NCI-H1436 (cell line): ENCODE measurements at regions not wholly inside any gene's neighbourhood (a gene's known extent, or its start where the extent isn't known, plus 50 kb on each side); places are given as distances from the start of the nearest gene placed in this dataset.
"Not testable (repeated sequence)": the region's sequence is repeated elsewhere in the genome, so short reads cannot be mapped to it uniquely, and the experiment has no call there.

Source experiments
- DNase-seq: peaks from one replicate; lab custom pipeline; 2025; lab: John Stamatoyannopoulos, UW

DNA sequence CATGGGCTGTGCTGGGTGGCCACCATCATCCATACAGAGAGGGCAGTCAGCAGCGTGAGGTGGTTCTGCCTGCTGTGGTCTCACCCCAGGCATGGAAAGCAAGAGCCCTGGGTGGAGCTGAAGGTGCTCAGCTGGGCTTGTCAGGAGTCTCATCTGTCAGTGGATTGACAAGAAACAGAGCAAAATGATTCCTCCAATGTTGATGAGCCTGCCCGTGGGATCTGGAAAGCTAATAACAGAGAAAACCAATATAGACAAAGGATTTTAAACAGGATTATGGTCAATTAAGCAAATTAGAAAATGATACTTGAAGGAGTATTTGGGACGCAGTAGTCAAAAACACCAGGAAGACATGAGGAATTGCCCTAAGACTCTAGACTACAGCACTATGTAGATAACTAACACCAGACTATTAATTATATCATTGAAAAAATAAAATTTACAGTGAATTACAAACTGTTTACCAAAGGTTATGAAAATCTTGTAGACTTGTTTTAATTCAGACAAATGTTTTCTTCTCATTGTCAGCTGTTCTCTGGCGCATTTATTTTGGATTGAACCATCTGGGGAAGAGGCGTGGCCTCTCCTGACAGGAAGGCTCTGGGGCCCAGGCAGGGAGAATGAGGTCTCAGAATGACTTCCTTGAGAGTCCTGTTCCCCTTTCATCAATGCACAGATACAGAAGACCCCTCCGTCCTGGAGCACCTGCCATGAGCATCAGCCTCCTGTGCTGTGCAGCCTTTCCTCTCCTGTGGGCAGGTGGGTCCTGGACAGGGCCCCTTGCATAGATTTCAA, 211.2 kb upstream of the PRSS58 start:
- DNase-seq, result no peak

DNA sequence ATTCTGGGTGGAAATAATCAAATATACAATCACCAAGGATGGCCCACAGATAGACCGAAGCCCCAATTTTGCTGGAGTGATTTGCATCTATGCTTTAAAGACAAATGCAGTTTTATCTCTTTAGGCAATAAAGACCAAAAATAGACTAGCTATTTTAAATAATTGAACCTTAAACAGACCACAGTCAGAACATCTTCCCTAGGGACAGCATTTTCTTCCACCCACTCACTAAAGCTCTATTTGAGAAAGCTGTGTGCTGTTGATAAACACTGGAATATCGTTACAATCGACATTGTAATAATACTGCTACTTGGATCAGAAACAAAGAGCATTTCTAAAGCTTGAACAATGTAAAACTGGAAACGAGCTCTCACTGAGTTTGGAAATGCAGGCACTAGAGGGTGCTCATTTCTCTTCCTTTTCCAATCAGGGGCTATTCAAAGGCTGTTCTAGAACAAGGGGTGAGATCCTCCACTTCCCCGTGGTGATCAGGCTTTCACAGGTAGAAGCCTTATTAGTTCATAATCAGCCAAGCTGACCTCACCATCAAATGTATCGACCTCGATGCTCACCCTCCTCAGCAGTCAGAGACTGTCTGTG, 209.3 kb upstream of the PRSS58 start:
- not testable (repeated sequence) for DNase-seq

DNA sequence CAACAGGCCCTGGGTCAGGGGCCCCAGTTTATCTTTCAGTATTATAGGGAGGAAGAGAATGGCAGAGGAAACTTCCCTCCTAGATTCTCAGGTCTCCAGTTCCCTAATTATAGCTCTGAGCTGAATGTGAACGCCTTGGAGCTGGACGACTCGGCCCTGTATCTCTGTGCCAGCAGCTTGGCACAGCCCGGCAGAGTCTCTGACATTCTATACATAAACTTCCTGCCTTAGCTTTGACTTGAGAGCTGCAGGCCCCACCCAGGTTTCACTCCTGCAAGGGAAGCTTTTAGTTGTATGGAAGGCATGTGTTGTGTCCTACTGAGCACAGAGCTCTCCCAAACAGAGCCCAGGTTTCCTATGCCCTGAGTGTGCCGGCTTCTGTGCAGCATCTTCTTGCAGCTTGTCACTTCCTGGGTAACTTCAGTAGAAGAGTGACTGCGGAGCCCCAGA, 205.6 kb upstream of the PRSS58 start:
- DNase-seq, result no peak

- DNase-seq, result no peak
Measured at GRCh38 chr7:142461437-142461836, 203.6 kb upstream of the PRSS58 start.

GRCh38 chr7:142460402-142461117, 202.7 kb upstream of the PRSS58 start:
- DNase-seq, result no peak

DNA sequence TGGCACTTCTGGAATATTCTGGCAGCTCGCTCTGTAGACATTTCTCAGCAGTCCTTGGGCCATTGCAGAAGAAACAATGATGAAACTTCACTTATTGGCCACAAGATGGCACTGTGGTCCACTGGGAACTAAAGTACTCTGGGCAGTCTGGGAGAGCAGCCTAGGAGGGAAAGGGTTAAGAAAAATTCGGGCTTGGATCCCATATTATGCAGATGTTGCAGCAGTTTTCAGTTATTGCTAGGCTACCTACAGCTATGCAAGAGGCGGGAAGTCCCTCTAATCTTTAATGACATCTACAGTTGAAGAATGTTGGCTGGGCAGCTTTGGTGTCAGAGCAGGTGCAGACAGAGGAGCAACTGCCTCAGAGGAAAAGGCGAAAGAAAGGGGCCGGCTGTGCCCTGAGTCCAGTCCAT, 201.7 kb upstream of the PRSS58 start:
- DNase-seq, result no peak

DNA sequence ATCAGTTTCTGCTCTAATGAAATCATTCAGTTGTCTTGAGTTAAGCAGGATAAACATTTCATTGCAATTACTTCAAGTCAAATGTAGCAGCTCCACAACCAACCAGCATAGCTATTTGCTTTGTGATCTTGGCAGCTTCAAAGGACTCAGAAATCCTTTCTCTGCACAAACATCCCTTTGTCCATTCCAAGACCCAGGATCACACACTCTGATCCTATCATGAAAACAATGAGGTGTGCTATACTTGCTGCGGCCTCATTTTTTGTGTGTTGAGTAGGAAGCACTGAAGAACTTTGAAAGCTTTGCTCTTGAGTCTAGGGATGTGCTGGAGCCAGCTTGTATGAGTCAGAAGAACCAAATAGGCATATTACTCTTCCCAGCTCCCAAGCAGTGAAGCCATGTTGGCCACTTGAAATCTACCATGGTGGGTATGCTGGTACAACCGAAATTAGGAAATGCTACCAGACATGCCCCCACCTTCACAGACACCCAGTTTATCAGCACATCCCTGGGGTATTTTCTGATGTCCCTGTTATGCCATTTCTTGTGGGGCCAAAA, 199.4 kb upstream of the PRSS58 start:
- no peak for DNase-seq

DNA sequence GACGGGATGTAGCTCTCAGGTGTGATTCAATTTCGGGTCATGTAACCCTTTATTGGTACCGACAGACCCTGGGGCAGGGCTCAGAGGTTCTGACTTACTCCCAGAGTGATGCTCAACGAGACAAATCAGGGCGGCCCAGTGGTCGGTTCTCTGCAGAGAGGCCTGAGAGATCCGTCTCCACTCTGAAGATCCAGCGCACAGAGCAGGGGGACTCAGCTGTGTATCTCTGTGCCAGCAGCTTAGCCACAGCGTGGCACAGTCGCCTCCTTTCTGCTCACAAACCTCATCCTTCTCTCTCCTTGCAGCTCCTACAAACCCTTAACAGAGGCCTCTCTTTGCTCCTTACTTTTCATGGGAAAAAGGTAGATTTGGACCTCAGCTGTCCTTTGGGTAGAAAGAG, 197.5 kb upstream of the PRSS58 start:
- DNase-seq, result no peak

GRCh38 chr7:142454862-142455261, 197.0 kb upstream of the PRSS58 start:
- no peak for DNase-seq

- no peak for DNase-seq
Measured at GRCh38 chr7:142452791-142453190, 194.9 kb upstream of the PRSS58 start.

- DNase-seq, result no peak
Measured at GRCh38 chr7:142451817-142452216, 194.0 kb upstream of the PRSS58 start.

GRCh38 chr7:142451296-142451695, 193.4 kb upstream of the PRSS58 start:
- no peak for DNase-seq

DNA sequence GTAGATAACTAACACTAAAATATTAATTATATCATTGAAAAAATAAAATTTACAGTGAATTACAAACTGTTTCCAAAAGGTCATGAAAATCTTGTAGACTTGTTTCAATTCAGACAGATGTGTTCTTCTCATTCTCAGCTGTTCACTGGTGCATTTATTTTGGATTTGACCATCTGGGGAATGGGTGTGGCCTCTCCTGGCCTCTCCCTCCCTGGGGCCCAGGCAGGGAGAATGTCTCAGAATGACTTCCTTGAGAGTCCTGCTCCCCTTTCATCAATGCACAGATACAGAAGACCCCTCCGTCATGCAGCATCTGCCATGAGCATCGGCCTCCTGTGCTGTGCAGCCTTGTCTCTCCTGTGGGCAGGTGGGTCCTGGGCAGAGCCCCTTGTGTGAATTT, 192.8 kb upstream of the PRSS58 start:
- DNase-seq, result no peak

DNA sequence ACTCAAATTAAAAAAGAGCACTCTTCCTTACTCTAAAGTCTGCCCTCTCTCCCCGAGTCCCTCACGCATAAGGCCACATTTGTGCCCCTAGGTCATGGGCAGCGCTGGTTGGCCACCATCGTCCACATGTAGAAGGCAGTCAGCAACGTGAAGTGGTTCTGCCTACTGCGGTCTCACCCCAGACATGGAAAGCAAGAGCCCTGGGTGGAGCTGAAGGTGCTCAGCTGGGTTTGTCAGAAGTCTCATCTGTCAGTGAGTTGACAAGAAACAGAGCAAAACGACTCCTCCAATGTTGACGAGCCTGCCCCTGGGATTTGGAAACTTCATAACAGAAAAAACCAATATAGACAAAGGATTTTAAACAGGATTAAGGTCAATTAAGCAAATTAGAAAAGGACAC, 192.3 kb upstream of the PRSS58 start:
- DNase-seq, result no peak

GRCh38 chr7:142448857-142449256, 191.0 kb upstream of the PRSS58 start:
- not testable (repeated sequence) for DNase-seq

DNA sequence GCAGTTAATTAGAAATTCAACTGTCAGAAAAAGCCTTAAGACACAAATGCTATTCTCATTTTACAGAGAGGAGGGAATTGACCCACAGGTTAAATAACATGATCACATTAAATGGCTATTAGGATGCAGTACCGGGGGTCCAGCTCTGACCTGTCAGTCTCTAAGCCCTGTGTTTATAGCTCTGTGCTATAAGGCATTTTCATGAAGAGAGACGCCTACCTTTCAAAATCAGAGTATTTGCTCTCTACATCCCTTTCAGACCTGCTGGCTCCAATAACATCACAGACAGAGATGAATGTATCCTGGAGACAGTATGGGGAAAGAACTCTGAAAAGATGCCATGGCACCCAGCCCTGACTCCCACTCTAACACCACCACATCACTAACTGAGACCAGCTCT, 189.9 kb upstream of the PRSS58 start:
- no peak for DNase-seq

GRCh38 chr7:142445019-142445686, 187.3 kb upstream of the PRSS58 start:
- no peak for DNase-seq

- no peak for DNase-seq
Measured at GRCh38 chr7:142443216-142444010, 185.6 kb upstream of the PRSS58 start.

DNA sequence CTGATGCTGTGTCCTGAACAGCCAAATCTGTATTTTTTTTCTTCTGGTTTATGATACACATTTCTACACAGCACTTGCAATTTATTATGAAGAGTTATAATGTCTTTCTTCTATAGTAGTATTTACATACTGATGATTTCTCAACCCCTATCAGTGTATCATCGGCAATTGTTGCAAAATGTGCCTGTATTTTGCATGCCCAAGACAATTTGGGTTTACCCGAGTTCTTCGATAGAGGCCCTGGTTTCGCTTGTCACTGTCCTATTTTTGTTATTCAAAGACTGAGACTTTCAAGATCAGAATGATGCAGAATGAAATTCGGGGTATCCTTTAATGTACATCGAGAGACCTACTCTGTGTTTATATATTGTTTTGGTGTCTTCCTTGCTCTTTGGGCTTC, 184.5 kb upstream of the PRSS58 start:
- no peak for DNase-seq

DNA sequence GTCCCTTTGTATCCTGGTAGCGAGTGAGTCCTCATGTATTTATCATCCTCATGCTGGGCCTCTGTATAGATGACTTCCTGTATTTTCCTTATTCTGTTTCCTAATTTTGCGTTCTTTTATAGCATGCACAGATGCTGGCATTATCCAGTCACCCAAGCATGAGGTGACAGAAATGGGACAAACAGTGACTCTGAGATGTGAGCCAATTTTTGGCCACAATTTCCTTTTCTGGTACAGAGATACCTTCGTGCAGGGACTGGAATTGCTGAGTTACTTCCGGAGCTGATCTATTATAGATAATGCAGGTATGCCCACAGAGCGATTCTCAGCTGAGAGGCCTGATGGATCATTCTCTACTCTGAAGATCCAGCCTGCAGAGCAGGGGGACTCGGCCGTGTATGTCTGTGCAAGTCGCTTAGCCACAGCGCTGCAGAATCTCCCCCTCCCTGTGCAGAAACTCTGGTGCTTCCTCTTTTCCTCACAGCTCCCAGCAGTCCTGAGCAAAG, 183.1 kb upstream of the PRSS58 start:
- no peak for DNase-seq

GRCh38 chr7:142440219-142440905, 182.5 kb upstream of the PRSS58 start:
- no peak for DNase-seq
